ENCODE measurements at regions not wholly inside any gene's neighbourhood (a gene's known extent, or its start where the extent isn't known, plus 50 kb on each side); places are given as distances from the start of the nearest gene placed in this dataset.

- TF ChIP-seq POLR2A (IDR thresholded peaks at IDR 0.05; ENCODE audit: borderline replicate concordance, extremely low read depth, insufficient read depth, insufficient read length), result no peak
- TF ChIP-seq YY1 (IDR thresholded peaks at IDR 0.05; ENCODE audit: extremely low read depth, insufficient replicate concordance, low read depth, low read length), result no peak
- TF ChIP-seq CTCF (IDR thresholded peaks at IDR 0.05 in 2 of 3, conservative IDR thresholded peaks at IDR 0.05 in 1 of 3; ENCODE audit: borderline replicate concordance in 1 of 3, insufficient read depth in 1 of 3, low read depth in 2 of 3, low read length in 2 of 3), result no peak
- TF ChIP-seq SRF (IDR thresholded peaks at IDR 0.05; ENCODE audit: low read depth), result no peak
- TF ChIP-seq EZH2 (IDR thresholded peaks at IDR 0.05), result no peak
- no peak for TF ChIP-seq CEBPB (IDR thresholded peaks at IDR 0.05; ENCODE audit: low read depth)
Observed at GRCh38 chr2:23208339-23208738, 176.6 kb upstream of the KLHL29 start.
